Neuronal stem cell (in vitro differentiated cells): ENCODE measurements at regions not wholly inside any gene's neighbourhood (a gene's known extent, or its start where the extent isn't known, plus 50 kb on each side); places are given as distances from the start of the nearest gene placed in this dataset.
A peak's percentile ranks its signal among the peaks of the same experiment; 100 is the strongest.

ENCODE experiments used
- DNase-seq: peaks from one replicate; pipeline ENCODE4 v3.0.0-alpha.2; 2013; ENCODE audit warnings: low spot score
- H2AFZ ChIP-seq: one replicate; pipeline ENCODE4 v1.6.1; 2013; ENCODE audit warnings: mild to moderate bottlenecking, low read length, inconsistent platforms
- H2AK5ac ChIP-seq: 2 replicates; pipeline ENCODE4 v1.6.1; 2013; ENCODE audit warnings: low read depth, mild to moderate bottlenecking, inconsistent platforms, low read length, moderate library complexity, mixed read lengths
- H2BK120ac ChIP-seq: 2 replicates; pipeline ENCODE4 v1.6.1; 2013; ENCODE audit warnings: low read depth, mild to moderate bottlenecking, inconsistent platforms, low read length, moderate library complexity, mixed read lengths
- H2BK12ac ChIP-seq: one replicate; pipeline ENCODE4 v1.6.1; 2013; ENCODE audit warnings: low read length, inconsistent platforms
- H2BK15ac ChIP-seq: 2 replicates; pipeline ENCODE4 v1.6.1; 2013; ENCODE audit warnings: mild to moderate bottlenecking, low read length, inconsistent platforms, mixed read lengths
- H2BK5ac ChIP-seq: one replicate; pipeline ENCODE4 v1.6.1; 2013; ENCODE audit warnings: inconsistent platforms, mild to moderate bottlenecking, low read length, moderate library complexity
- H3K14ac ChIP-seq: one replicate; pipeline ENCODE4 v1.6.1; 2013; ENCODE audit warnings: low read length, inconsistent platforms
- H3K18ac ChIP-seq: 2 replicates; pipeline ENCODE4 v1.6.1; 2013; ENCODE audit warnings: low read length, inconsistent platforms
- H3K23ac ChIP-seq: 2 replicates; pipeline ENCODE4 v1.6.1; 2013; ENCODE audit warnings: low read depth, mild to moderate bottlenecking, mixed read lengths, low read length, inconsistent platforms; ENCODE audit not compliant: poor library complexity
- H3K27ac ChIP-seq: replicated peaks from 3 replicates; pipeline ENCODE4 v1.5.1; 2013; ENCODE audit warnings: low read length, inconsistent platforms
- H3K27me3 ChIP-seq, 3 experiments: 2 replicates each; pipeline ENCODE4 v1.6.1; 2013; ENCODE audit warnings: low read length in 3 of 3, mild to moderate bottlenecking in 2 of 3, inconsistent platforms in 1 of 3, low read depth in 1 of 3, mixed read lengths in 1 of 3, moderate library complexity in 1 of 3; ENCODE audit not compliant: control insufficient read depth in 3 of 3, insufficient read depth in 3 of 3
- H3K36me3 ChIP-seq, 2 donors: replicated peaks in 1 of 2; 2 replicates each; pipeline ENCODE4 v1.6.1; 2013; ENCODE audit warnings: low read length in 2 of 2; ENCODE audit not compliant: control insufficient read depth in 2 of 2, insufficient read depth in 2 of 2
- H3K4ac ChIP-seq: 2 replicates; pipeline ENCODE4 v1.6.1; 2013; ENCODE audit warnings: inconsistent platforms, mild to moderate bottlenecking, low read length, moderate library complexity
- H3K4me1 ChIP-seq, 2 donors: 1 replicate in 1 of 2; 2 replicates in 1 of 2; pipeline ENCODE4 v1.6.1; 2013; ENCODE audit warnings: low read length in 2 of 2, low read depth in 1 of 2; ENCODE audit not compliant: control insufficient read depth in 2 of 2, insufficient read depth in 1 of 2
- H3K4me2 ChIP-seq: one replicate; pipeline ENCODE4 v1.6.1; 2013; ENCODE audit warnings: mild to moderate bottlenecking, low read length, inconsistent platforms; ENCODE audit not compliant: insufficient read depth, poor library complexity, severe bottlenecking
- H3K4me3 ChIP-seq, 2 donors: 2 replicates each; pipeline ENCODE4 v1.5.1; 2013; ENCODE audit warnings: low read length in 2 of 2, mild to moderate bottlenecking in 2 of 2, inconsistent platforms in 1 of 2, moderate library complexity in 1 of 2
- H3K79me1 ChIP-seq: one replicate; pipeline ENCODE4 v1.6.1; 2013; ENCODE audit warnings: low read depth, mild to moderate bottlenecking, inconsistent platforms, low read length, moderate library complexity
- H3K9ac ChIP-seq: one replicate; pipeline ENCODE4 v1.6.1; 2013; ENCODE audit warnings: mild to moderate bottlenecking, low read depth, low read length, inconsistent platforms; ENCODE audit not compliant: poor library complexity
- H3K9me3 ChIP-seq, 2 donors: replicated peaks in 1 of 2; 2 replicates each; pipeline versions ENCODE3 to v1.6.1; 2013; ENCODE audit warnings: low read length in 2 of 2, mild to moderate bottlenecking in 2 of 2, inconsistent platforms in 1 of 2, low read depth in 1 of 2, mixed read lengths in 1 of 2, moderate library complexity in 1 of 2; ENCODE audit not compliant: control insufficient read depth in 2 of 2, insufficient read depth in 1 of 2
- H4K8ac ChIP-seq: one replicate; pipeline ENCODE4 v1.6.1; 2013; ENCODE audit warnings: low read depth, mild to moderate bottlenecking, inconsistent platforms, low read length, moderate library complexity
- H4K91ac ChIP-seq: one replicate; pipeline ENCODE4 v1.6.1; 2013; ENCODE audit warnings: low read length, low read depth, mild to moderate bottlenecking, inconsistent platforms; ENCODE audit not compliant: poor library complexity
- WGBS, 2 donors: extraction: QIAGEN DNeasy Blood & Tissue Kit; methylation state at CpG; one replicate each; pipeline ENCODE4 v1.1.7; 2013; ENCODE audit warnings: missing lambda C conversion rate in 2 of 2, mixed read lengths in 1 of 2; ENCODE audit not compliant: insufficient read length in 2 of 2, insufficient replicate concordance in 1 of 2; ENCODE audit errors: extremely low coverage in 2 of 2; 5-methylcytosine and 5-hydroxymethylcytosine counted together

GRCh38 chr12:30440826-30441602, 254.7 kb downstream of the IPO8 start:
- Histone ChIP-seq H4K8ac (no peak overlapping the region), H2BK12ac (no peak overlapping the region), H3K79me1 (no peaks in the 10 kb centered on the region), H2BK5ac (no peak overlapping the region), H2BK15ac (no peak overlapping the region), H3K4ac (no peak overlapping the region), H2AK5ac (no peak overlapping the region), H3K9me3 (no peaks in the 10 kb centered on the region), H3K4me3 (no peak overlapping the region), H2BK120ac (no peak overlapping the region), H3K18ac (no peak overlapping the region), H3K4me1 (peaks cover 0 to 2% of the 10 kb centered on the region in 2 donors), H3K27me3 (no peaks in the 10 kb centered on the region), H2AFZ (no peak overlapping the region), H4K91ac (no peak overlapping the region), H3K36me3 (no peaks in the 10 kb centered on the region), H3K4me2 (no peak overlapping the region), H3K27ac (no peak overlapping the region), H3K14ac (no peak overlapping the region), H3K9ac (no peak overlapping the region), H3K23ac (no peak overlapping the region)
- WGBS, 2 donors = no CpG with 5 or more reads among the region's 7 CpGs
- peak; percentile 12 for DNase-seq

DNA sequence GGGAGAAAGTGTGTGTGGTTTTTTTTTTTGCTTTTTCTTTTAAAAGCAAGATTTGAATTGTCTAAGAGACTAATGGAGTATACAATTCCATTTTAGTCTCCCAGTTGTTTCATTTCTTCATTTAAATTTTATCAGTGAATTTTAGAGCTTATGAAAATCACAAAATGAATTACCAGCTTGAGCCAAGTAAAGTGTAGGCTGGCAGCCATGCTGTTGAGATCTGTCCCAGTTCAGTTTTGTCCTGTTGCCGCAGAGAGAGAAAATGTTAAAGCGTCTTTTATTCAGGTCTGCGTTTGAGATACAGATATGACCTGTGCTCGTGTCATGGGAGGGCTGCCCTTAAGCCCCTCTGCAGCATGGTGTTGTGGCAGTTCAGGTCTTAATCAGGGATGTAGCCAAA, 256.5 kb downstream of the IPO8 start:
- Histone ChIP-seq H3K27ac (no peak overlapping the region), H2BK5ac (no peak overlapping the region), H4K91ac (no peak overlapping the region), H3K9ac (no peak overlapping the region), H3K27me3 (no peaks in the 10 kb centered on the region), H3K36me3 (no peaks in the 10 kb centered on the region), H3K14ac (no peak overlapping the region), H2AK5ac (no peak overlapping the region), H2BK120ac (no peak overlapping the region), H3K4me3 (no peak overlapping the region), H3K4ac (no peak overlapping the region), H3K23ac (no peak overlapping the region), H3K9me3 (no peaks in the 10 kb centered on the region), H3K79me1 (no peaks in the 10 kb centered on the region), H3K4me2 (no peak overlapping the region), H3K18ac (no peak overlapping the region), H4K8ac (no peak overlapping the region), H2BK15ac (no peak overlapping the region), H3K4me1 (peaks cover 0 to 2% of the 10 kb centered on the region in 2 donors), H2AFZ (no peak overlapping the region), H2BK12ac (no peak overlapping the region)
- no CpG with 5 or more reads among the region's 4 CpGs for WGBS, 2 donors
- no peak for DNase-seq

DNA sequence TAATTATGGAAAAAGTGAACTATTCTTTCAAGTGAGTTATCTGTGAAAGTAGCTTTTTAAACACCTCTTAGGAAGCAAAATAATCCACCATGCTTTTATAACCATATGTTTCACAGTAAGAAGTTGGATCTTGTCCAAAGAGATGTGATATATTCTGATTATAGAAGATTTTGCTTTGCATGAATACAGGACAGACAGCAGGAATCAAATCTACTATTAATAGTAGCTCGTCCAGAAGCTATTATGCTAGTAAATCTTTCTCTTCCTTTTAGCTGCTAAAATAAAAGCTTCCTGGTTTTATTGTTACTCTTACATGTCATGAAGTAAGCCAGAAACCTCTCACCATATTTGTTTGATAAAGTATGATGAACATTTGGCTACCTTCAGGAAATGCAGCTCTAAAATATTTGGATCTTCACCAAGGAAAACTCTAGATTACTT, 257.0 kb downstream of the IPO8 start:
- H3K27me3 ChIP-seq = no peaks in the 10 kb centered on the region
- H3K4me1 ChIP-seq = peaks cover 0 to 2% of the 10 kb centered on the region in 2 donors
- no peak overlapping the region for H2BK15ac ChIP-seq
- no peaks in the 10 kb centered on the region for H3K79me1 ChIP-seq
- no peak overlapping the region for H3K18ac ChIP-seq
- no peak overlapping the region for H3K4me3 ChIP-seq
- H3K4me2 ChIP-seq = no peak overlapping the region
- no peak overlapping the region for H3K27ac ChIP-seq
- H4K91ac ChIP-seq = no peak overlapping the region
- H2AK5ac ChIP-seq = no peak overlapping the region
- no peak overlapping the region for H2BK120ac ChIP-seq
- no peak overlapping the region for H3K14ac ChIP-seq
- H3K23ac ChIP-seq = no peak overlapping the region
- no peaks in the 10 kb centered on the region for H3K9me3 ChIP-seq
- no CpG with 5 or more reads among the region's 1 CpG for WGBS, 2 donors
- no peak overlapping the region for H4K8ac ChIP-seq
- no peaks in the 10 kb centered on the region for H3K36me3 ChIP-seq
- H2BK12ac ChIP-seq = no peak overlapping the region
- no peak overlapping the region for H2AFZ ChIP-seq
- no peak overlapping the region for H3K4ac ChIP-seq
- DNase-seq = no peak
- no peak overlapping the region for H3K9ac ChIP-seq
- no peak overlapping the region for H2BK5ac ChIP-seq

DNA sequence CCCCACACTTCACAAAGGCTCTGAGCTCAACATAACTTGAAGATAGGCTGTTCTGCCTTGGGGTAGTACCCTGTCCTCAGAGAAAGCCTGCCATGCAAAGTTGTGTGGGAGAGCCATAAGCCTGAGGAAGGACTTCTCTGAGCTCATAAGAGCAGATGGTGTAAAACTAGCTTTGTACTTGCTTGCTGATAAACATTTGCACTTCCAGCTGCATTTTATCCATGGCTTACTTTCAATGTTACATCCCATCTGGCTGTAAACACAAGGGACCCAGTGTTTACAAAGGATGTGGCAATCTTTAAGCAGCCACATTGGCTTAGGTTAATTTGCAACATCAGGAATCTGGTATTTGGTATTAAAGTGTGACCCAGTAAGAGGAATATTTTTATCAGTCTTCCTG, 258.1 kb downstream of the IPO8 start:
- no peaks in the 10 kb centered on the region for H3K9me3 ChIP-seq
- H3K27ac ChIP-seq = no peak overlapping the region
- no peak overlapping the region for H3K4me2 ChIP-seq
- H3K9ac ChIP-seq = no peak overlapping the region
- H4K8ac ChIP-seq = no peak overlapping the region
- H2BK15ac ChIP-seq = no peak overlapping the region
- H2BK5ac ChIP-seq = no peak overlapping the region
- H3K4ac ChIP-seq = no peak overlapping the region
- H3K4me3 ChIP-seq = no peak overlapping the region
- H3K36me3 ChIP-seq = no peaks in the 10 kb centered on the region
- H3K14ac ChIP-seq = no peak overlapping the region
- H3K23ac ChIP-seq = no peak overlapping the region
- no peaks in the 10 kb centered on the region for H3K79me1 ChIP-seq
- no peak overlapping the region for H3K18ac ChIP-seq
- no peak for DNase-seq
- H2BK120ac ChIP-seq = no peak overlapping the region
- no peak overlapping the region for H2AK5ac ChIP-seq
- H3K27me3 ChIP-seq = no peaks in the 10 kb centered on the region
- H4K91ac ChIP-seq = no peak overlapping the region
- no peak overlapping the region for H2AFZ ChIP-seq
- peaks cover 0 to 2% of the 10 kb centered on the region in 2 donors for H3K4me1 ChIP-seq
- H2BK12ac ChIP-seq = no peak overlapping the region
